GM12892 (cell line): ENCODE measurements at regions not wholly inside any gene's neighbourhood (a gene's known extent, or its start where the extent isn't known, plus 50 kb on each side); places are given as distances from the start of the nearest gene placed in this dataset.

Experiments used
- POLR2A ChIP-seq: IDR thresholded peaks from 2 replicates; pipeline ENCODE4 v1.6.1; 2011; ENCODE audit warnings: low read depth, low read length, control low read depth
- POLR2AphosphoS5 ChIP-seq: IDR thresholded peaks from 2 replicates; pipeline ENCODE4 v1.6.1; 2011; ENCODE audit warnings: low read depth, low read length, control low read depth
- TAF1 ChIP-seq: IDR thresholded peaks from 2 replicates; pipeline ENCODE4 v1.6.1; 2011; ENCODE audit warnings: low read depth, mild to moderate bottlenecking, control low read depth, low read length, borderline replicate concordance

DNA sequence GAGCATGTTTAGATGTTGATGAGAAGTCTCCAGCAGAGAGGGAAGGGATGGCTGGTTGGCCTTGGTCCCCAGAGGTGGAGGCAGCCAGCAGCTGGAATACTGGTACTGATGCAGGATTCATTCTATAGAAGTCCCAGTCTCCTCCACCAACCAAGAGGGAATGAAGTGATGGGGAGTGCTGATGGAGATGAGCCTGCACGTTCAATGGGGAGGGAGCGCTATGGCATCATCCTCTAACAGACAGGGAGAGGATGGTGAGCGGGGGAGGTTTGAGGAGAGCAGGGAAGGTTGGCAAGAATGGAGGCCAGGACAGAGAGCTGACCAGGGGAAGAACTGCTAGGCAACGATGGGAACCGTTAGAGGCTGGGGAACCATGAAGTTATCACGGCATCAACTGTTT lies 159.8 kb upstream of the MVB12B start:
- TF ChIP-seq TAF1 (no peak), POLR2A (no peak), POLR2AphosphoS5 (no peak)
